AG04450 (cell line): ENCODE measurements at regions not wholly inside any gene's neighbourhood (a gene's known extent, or its start where the extent isn't known, plus 50 kb on each side); places are given as distances from the start of the nearest gene placed in this dataset.
"Not testable (repeated sequence)": the region's sequence is repeated elsewhere in the genome, so short reads cannot be mapped to it uniquely, and the experiment has no call there.

Source experiments
- CTCF ChIA-PET: fragments of 300-600, 350-600 bp; formaldehyde crosslinking; extraction: SDS; loops from one replicate; lab custom pipeline; 2022; ENCODE audit warnings: antibody characterized with exemption, inconsistent platforms; lab: Charles Lee
- POLR2A ChIA-PET: fragments of 350-600 bp; formaldehyde crosslinking; extraction: SDS; loops from one replicate; lab custom pipeline; 2021; ENCODE audit warnings: antibody characterized with exemption, inconsistent platforms; lab: Yijun Ruan, JAX
- DNase-seq: peaks from one replicate; pipeline ENCODE4 v3.0.0-alpha.2; 2011; ENCODE audit warnings: low read depth, low spot score
- H3K27ac ChIP-seq: one replicate; pipeline ENCODE4 v1.5.1; 2012; ENCODE audit warnings: low read depth, low read length, control low read depth
- H3K27me3 ChIP-seq: one replicate; pipeline ENCODE4 v1.6.0; 2012; ENCODE audit warnings: low read length; ENCODE audit not compliant: control insufficient read depth, insufficient read depth
- H3K4me3 ChIP-seq: 2 replicates; pipeline ENCODE4 v1.5.1; 2011; ENCODE audit warnings: mild to moderate bottlenecking, low read depth, low read length, control low read depth
- H3K9me3 ChIP-seq: 2 replicates; pipeline ENCODE4 v1.5.1; 2012; ENCODE audit warnings: low read length; ENCODE audit not compliant: control insufficient read depth, insufficient read depth
- TF ChIP-seq, protein P1 (sequence below): IDR thresholded peaks from 2 replicates; pipeline ENCODE4 v1.5.1; 2011; ENCODE audit warnings: low read depth, low read length, control low read depth, inconsistent platforms

GRCh38 chr18:10169814-10170213 is 256.0 kb downstream of the VAPA start:
- POLR2A ChIA-PET, result no interaction called here
- Histone ChIP-seq H3K27ac (no peak overlapping the region), H3K9me3 (no peaks in the 10 kb centered on the region; the same call in 1 of the 2 replicates), H3K27me3 (no peaks in the 10 kb centered on the region), H3K4me3 (no peak overlapping the region)
- TF ChIP-seq, protein P1, sequence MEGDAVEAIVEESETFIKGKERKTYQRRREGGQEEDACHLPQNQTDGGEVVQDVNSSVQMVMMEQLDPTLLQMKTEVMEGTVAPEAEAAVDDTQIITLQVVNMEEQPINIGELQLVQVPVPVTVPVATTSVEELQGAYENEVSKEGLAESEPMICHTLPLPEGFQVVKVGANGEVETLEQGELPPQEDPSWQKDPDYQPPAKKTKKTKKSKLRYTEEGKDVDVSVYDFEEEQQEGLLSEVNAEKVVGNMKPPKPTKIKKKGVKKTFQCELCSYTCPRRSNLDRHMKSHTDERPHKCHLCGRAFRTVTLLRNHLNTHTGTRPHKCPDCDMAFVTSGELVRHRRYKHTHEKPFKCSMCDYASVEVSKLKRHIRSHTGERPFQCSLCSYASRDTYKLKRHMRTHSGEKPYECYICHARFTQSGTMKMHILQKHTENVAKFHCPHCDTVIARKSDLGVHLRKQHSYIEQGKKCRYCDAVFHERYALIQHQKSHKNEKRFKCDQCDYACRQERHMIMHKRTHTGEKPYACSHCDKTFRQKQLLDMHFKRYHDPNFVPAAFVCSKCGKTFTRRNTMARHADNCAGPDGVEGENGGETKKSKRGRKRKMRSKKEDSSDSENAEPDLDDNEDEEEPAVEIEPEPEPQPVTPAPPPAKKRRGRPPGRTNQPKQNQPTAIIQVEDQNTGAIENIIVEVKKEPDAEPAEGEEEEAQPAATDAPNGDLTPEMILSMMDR, result no peak
- DNase-seq, result no peak
- CTCF ChIA-PET, result no interaction called here

- no peak overlapping the region for H3K4me3 ChIP-seq
- H3K9me3 ChIP-seq, result no peaks in the 10 kb centered on the region; the same call in 1 of the 2 replicates
- DNase-seq, result no peak
- no peak overlapping the region for H3K27ac ChIP-seq
- H3K27me3 ChIP-seq, result no peaks in the 10 kb centered on the region
- ChIA-PET POLR2A (no interaction called here), CTCF (interaction anchor here (1.1 kb wide), 1 partner anchor 134 kb away, joined by 3 read pairs; no protein-coding TSS in a partner anchor)
- TF ChIP-seq, protein P1, result no peak
These were observed 256.6 kb downstream of the VAPA start for GRCh38 chr18:10170375-10170774.

DNA sequence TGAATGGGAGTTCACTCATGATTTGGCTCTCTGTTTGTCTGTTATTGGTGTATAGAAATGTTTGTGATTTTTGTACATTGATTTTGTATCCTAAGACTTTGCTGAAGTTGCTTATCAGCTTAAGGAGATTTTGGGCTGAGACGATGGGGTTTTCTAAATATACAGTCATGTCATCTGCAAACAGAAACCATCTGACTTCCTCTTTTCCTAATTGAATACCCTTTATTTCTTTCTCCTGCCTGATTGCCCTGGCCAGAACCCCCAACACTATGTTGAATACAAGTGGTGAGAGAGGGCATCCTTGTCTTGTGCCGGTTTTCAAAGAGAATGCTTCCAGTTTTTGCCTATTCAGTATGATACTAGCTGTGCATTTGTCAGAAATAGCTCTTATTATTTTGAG is 261.5 kb downstream of the VAPA start:
- POLR2A ChIA-PET, CTCF ChIA-PET, H3K27me3 ChIP-seq, H3K9me3 ChIP-seq, H3K27ac ChIP-seq, H3K4me3 ChIP-seq, DNase-seq: not testable (repeated sequence)

DNA sequence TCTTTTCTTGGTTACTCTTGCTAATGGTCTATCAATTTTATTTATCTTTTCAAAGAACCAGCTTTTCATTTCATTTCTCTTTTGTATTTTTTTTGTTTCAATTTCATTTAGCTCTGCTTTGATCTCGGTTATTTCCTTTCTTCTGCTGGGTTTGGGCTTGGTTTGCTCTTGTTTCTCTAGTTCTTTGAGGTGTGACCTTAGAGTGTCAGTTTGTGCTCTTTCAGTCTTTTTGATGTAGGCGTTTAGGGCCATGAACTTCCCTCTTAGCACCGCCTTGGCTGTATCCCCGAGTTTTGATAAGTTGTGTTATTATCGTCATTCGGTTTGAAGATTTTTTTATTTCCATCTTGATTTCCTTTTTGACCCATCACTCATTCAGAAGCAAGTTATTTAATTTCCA is 265.5 kb downstream of the VAPA start:
- CTCF ChIA-PET, H3K4me3 ChIP-seq, H3K27ac ChIP-seq, H3K9me3 ChIP-seq, POLR2A ChIA-PET, DNase-seq, H3K27me3 ChIP-seq: not testable (repeated sequence)

- POLR2A ChIA-PET, result no interaction called here
- no peak for DNase-seq
- H3K4me3 ChIP-seq, result no peak overlapping the region
- TF ChIP-seq, protein P1, result no peak
- H3K27ac ChIP-seq, result no peak overlapping the region
- H3K9me3 ChIP-seq, result no peaks in the 10 kb centered on the region
- CTCF ChIA-PET, result no interaction called here
- peaks cover 4% of the 10 kb centered on the region for H3K27me3 ChIP-seq
These were observed 268.3 kb downstream of the VAPA start for GRCh38 chr18:10182009-10182624.

DNA sequence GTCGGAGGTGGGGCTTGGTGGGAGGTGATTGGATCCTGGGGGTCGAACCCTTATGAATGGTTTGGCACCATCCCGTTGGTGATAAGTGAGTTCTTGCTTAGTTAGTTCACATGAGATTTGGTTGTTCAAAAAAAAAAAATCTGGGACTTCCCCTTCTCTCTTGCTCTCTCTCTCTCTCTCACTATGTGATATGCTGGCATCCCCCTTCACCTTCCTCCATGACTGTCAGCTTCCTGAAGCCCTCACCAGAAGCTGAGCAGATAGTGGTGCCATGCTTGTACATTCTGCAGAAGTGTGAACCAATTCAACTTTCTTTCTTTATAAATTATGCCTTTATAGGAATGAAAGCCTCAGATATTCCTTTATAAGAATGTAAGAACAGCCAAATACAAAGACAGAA is 269.7 kb upstream of the APCDD1 start:
- Histone ChIP-seq H3K27me3 (peaks cover 4% of the 10 kb centered on the region), H3K9me3 (no peaks in the 10 kb centered on the region), H3K4me3 (no peak overlapping the region), H3K27ac (no peak overlapping the region)
- POLR2A ChIA-PET, result no interaction called here
- CTCF ChIA-PET, result no interaction called here
- TF ChIP-seq, protein P1, result no peak
- DNase-seq, result no peak
